Pancreas (tissue), 10 donors: ENCODE measurements at regions not wholly inside any gene's neighbourhood (a gene's known extent, or its start where the extent isn't known, plus 50 kb on each side); places are given as distances from the start of the nearest gene placed in this dataset.
A peak's percentile ranks its signal among the peaks of the same experiment; 100 is the strongest.
"Not testable (repeated sequence)": the region's sequence is repeated elsewhere in the genome, so short reads cannot be mapped to it uniquely, and the experiment has no call there.

ENCODE experiments used
- ATAC-seq, 4 donors: fragments of 200-7000 bp; cut with Tn5 transposase; one replicate each; pipeline versions ENCODE4 v1.8.0 to v1.9.1; 2020; ENCODE audit warnings: mild to moderate bottlenecking in 4 of 4, moderate library complexity in 4 of 4
- DNase-seq, 6 donors: peaks; one replicate each; pipeline ENCODE4 v3.0.0-alpha.2; 2020
- FAIRE-seq: peaks from 2 replicates; lab custom pipeline; 2012; peaks lifted over from hg19 to GRCh38; lab: Jason Lieb, UNC
- H3K27ac ChIP-seq, 4 donors: fragments of 200-600 bp; sonication (generic); 1 replicate in 3 of 4; 2 replicates in 1 of 4; pipeline versions ENCODE4 v1.5.0 to v1.8.0; 2020
- H3K27me3 ChIP-seq, 4 donors: fragments of 200-600 bp; one replicate each; pipeline ENCODE4 v1.8.0; 2021
- H3K36me3 ChIP-seq, 3 donors: fragments of 200-600 bp; sonication (generic) in 1 of 3; one replicate each; pipeline versions ENCODE4 v1.5.0 to v1.8.0; 2020 to 2021
- H3K4me1 ChIP-seq, 3 donors: fragments of 200-600 bp; one replicate each; pipeline ENCODE4 v1.8.0; 2021
- H3K4me3 ChIP-seq, 4 donors: fragments of 200-600 bp; sonication (generic) in 2 of 4; one replicate each; pipeline versions ENCODE4 v1.5.0 to v1.8.0; 2020 to 2021
- H3K9me3 ChIP-seq, 4 donors: fragments of 200-600 bp; one replicate each; pipeline ENCODE4 v1.8.0; 2021
- WGBS, 2 donors: extraction: QIAGEN DNeasy Blood & Tissue Kit; methylation state at CpG; one replicate each; pipeline ENCODE4 v1.1.7; 2013; 5-methylcytosine and 5-hydroxymethylcytosine counted together
- intact Hi-C, 3 donors: fragments of 100-400 bp; cut with DNase I; formaldehyde crosslinking; loops; one replicate each; pipeline versions ENCODE4 v1.11.1 to v1.14.2; 2022
- TF ChIP-seq, protein P1 (sequence below), 4 donors: fragments of 200-600 bp; sonication (generic) in 3 of 4; IDR thresholded peaks; one replicate each; pipeline versions ENCODE4 v1.5.0 to v1.8.0; 2021; ENCODE audit warnings: antibody characterized with exemption in 4 of 4
- donor health status: healthy with polysubstance abuse.
- donor health status: DM: no; HTN: no; CAD: no; lungs with moderate emphysema.
- donor health status: DM: no; HTN: no; CAD: no.
- donor health status: control.
- donor health status: control.
- donor health status: Bipolar disorder and iron deficiency.
- donor health status: DM: yes; HTN: yes; CAD: no.
- donor health status: DM: no; HTN: no; CAD: no.
- donor health status: DM: no; HTN: no; CAD: no.
- donor health status: DM: yes; HTN: yes; CAD: no.

- Histone ChIP-seq H3K27ac (no peak overlapping the region), H3K4me1 (peaks cover 0 to 20% (median 16%) of the 10 kb centered on the region in 3 donors), H3K9me3 (no peaks in the 10 kb centered on the region), H3K36me3 (no peaks in the 10 kb centered on the region), H3K27me3 (no peaks in the 10 kb centered on the region), H3K4me3 (no peak overlapping the region)
- FAIRE-seq (no peak), ATAC-seq (no peak), DNase-seq (no peak)
- 96% methylated on average over 1 of the region's 1 CpG for WGBS, 2 donors
- intact Hi-C loops = no loop called here
- TF ChIP-seq, protein P1, sequence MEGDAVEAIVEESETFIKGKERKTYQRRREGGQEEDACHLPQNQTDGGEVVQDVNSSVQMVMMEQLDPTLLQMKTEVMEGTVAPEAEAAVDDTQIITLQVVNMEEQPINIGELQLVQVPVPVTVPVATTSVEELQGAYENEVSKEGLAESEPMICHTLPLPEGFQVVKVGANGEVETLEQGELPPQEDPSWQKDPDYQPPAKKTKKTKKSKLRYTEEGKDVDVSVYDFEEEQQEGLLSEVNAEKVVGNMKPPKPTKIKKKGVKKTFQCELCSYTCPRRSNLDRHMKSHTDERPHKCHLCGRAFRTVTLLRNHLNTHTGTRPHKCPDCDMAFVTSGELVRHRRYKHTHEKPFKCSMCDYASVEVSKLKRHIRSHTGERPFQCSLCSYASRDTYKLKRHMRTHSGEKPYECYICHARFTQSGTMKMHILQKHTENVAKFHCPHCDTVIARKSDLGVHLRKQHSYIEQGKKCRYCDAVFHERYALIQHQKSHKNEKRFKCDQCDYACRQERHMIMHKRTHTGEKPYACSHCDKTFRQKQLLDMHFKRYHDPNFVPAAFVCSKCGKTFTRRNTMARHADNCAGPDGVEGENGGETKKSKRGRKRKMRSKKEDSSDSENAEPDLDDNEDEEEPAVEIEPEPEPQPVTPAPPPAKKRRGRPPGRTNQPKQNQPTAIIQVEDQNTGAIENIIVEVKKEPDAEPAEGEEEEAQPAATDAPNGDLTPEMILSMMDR (IDR thresholded peaks at IDR 0.05) = no peak
Observed at GRCh38 chr11:37456746-37457145, 858.7 kb upstream of the RAG2 start.

DNA sequence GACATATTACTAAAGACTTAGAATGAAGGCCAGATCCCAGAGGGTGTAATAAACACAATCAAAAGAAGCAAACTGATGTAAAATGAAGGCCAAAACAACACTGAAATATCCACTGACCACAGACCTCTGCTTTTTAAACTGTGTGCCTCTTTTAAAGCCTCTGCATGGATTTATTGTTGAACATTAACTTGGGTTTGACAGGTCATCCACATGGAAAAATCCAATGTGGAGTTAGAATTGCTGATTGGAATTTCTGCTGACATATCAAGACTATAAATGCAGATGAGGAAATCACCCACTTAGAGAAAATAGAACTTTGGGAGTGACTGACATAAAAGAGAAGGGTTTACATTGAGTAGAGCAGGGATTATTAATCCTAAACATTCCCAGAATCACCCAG is 853.9 kb upstream of the RAG2 start:
- ATAC-seq (peak in 3 of 4 donors; percentile 56 to 70 (median 61)), DNase-seq (no peak), FAIRE-seq (no peak)
- no peak overlapping the region for H3K4me3 ChIP-seq
- TF ChIP-seq, protein P1 (IDR thresholded peaks at IDR 0.05) = no peak
- no peaks in the 10 kb centered on the region for H3K9me3 ChIP-seq
- H3K27me3 ChIP-seq = no peaks in the 10 kb centered on the region
- H3K27ac ChIP-seq = no peak overlapping the region
- intact Hi-C loops = no loop called here
- no peaks in the 10 kb centered on the region for H3K36me3 ChIP-seq
- H3K4me1 ChIP-seq = peaks cover 3 to 32% (median 28%) of the 10 kb centered on the region in 3 donors

DNA sequence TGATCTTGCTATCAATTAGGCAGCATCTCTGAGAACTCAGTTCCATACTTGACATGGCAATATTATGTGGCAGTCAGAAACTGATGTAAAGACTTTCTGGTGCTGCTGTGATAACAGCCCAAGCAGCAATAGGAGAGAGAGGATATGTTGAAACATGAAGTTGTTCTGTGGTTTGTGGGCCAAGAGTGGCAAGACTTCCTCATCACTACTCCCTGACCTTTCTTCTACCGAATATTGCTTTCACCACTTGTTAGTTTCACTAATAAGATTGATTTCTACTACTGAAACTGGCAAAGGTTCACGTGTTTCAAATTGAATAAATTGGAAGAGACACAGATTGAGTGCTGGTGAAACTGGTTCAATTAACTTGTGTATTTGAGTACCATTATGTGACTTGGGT is 852.6 kb upstream of the RAG2 start:
- intact Hi-C loops = no loop called here
- no peaks in the 10 kb centered on the region for H3K27me3 ChIP-seq
- DNase-seq = no peak
- FAIRE-seq = no peak
- WGBS, 2 donors = 34% methylated on average over 2 of the region's 2 CpGs
- peak in 1 of 4 donors; percentile 23 for ATAC-seq
- peak overlapping the region in 1 of 4 donors; percentile 2 for H3K27ac ChIP-seq
- H3K4me1 ChIP-seq = peaks cover 3 to 32% (median 28%) of the 10 kb centered on the region in 3 donors
- no peaks in the 10 kb centered on the region for H3K9me3 ChIP-seq
- no peak overlapping the region for H3K4me3 ChIP-seq
- no peaks in the 10 kb centered on the region for H3K36me3 ChIP-seq
- TF ChIP-seq, protein P1 (IDR thresholded peaks at IDR 0.05) = no peak

DNA sequence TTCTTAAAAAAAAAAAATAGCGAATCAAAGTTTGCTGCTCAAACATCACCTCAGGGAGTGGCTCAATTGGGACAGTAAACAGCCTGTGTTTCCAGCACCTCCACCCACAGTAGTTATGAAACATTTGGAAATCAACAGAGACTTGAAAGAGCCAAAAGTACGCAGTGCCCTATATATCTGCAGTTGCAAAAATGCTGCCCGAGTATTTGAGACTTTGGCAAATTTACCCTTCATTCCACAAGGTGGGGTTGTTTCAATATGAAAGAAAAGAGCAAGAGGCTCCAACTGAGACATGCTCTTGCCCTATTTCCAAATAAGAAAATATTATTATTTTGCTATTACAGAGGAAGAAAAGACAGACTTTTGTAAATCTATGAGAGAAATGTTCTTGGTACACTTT is 851.1 kb upstream of the RAG2 start:
- Histone ChIP-seq H3K27ac (no peak overlapping the region), H3K27me3 (no peaks in the 10 kb centered on the region), H3K4me1 (peaks cover 3 to 32% (median 28%) of the 10 kb centered on the region in 3 donors), H3K4me3 (no peak overlapping the region), H3K36me3 (no peaks in the 10 kb centered on the region), H3K9me3 (no peaks in the 10 kb centered on the region)
- intact Hi-C loops = no loop called here
- TF ChIP-seq, protein P1 (IDR thresholded peaks at IDR 0.05) = peak in 1 of 4 donors; percentile 9
- FAIRE-seq = no peak
- ATAC-seq = peak in 3 of 4 donors; percentile 66 to 71 (median 67)
- no peak for DNase-seq
- WGBS, 2 donors = 8% methylated on average over 3 of the region's 3 CpGs

DNA sequence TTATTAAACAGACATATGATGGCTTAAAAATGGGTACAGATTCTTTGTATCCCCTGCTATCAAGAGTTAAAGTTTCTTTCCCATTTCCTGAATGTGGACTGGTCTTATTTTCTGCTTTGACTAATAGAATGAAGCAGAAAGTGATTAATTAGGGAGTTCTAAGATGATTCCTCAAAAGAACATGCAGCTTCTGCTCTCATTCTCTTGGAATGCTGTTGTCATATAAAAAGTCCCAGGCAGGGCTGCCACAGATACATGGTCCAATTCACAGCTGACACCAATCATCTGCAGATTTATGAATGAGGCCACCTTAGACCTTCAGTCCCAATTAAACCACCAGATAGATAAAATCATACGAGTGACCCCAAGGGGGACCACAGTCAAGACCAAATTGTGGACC is 844.5 kb upstream of the RAG2 start:
- 42 to 50% methylated on average over 1 of the region's 1 CpG for WGBS, 2 donors
- no peak for FAIRE-seq
- no peak for DNase-seq
- no peak overlapping the region for H3K4me3 ChIP-seq
- no peaks in the 10 kb centered on the region for H3K9me3 ChIP-seq
- H3K4me1 ChIP-seq = no peaks in the 10 kb centered on the region
- H3K27ac ChIP-seq = no peak overlapping the region
- ATAC-seq = no peak
- intact Hi-C loops = no loop called here
- no peaks in the 10 kb centered on the region for H3K36me3 ChIP-seq
- no peaks in the 10 kb centered on the region for H3K27me3 ChIP-seq
- TF ChIP-seq, protein P1 (IDR thresholded peaks at IDR 0.05) = no peak

GRCh38 chr11:37431633-37432230 is 833.7 kb upstream of the RAG2 start:
- H3K27ac ChIP-seq, H3K36me3 ChIP-seq, H3K4me1 ChIP-seq, intact Hi-C loops, FAIRE-seq, ATAC-seq, H3K27me3 ChIP-seq, H3K9me3 ChIP-seq, H3K4me3 ChIP-seq: not testable (repeated sequence)
- WGBS, 2 donors = 86 to 92% methylated on average over 29 of the region's 29 CpGs
- DNase-seq = peak in 1 of 6 donors; percentile 12

DNA sequence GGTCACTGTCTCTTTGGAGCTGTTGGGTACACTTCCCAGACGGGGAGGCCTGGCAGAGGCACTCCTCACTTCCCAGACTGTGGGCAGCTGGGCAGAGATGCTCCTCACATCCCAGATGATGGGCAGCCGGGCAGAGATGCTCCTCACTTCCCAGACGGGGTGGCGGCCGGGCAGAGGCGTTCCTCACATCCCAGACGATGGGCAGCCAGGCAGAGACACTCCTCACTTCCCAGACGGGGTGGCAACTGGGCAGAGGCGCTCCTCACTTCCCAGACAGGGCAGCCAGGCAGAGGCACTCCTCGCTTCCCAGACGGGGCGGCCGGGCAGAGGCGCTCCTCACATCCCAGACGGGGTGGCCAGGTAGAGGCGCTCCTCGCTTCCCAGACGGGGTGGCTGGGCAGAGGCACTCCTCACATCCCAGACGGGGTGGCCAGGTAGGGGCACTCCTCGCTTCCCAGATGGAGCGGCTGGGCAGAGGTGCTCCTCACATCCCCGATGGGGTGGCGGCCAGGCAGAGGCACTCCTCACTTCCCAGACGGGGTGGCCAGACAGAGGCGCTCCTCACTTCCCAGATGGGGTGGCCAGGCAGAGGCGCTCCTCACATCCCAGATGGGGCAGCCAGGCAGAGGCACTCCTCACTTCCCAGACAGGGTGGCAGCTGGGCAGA is 833.1 kb upstream of the RAG2 start:
- H3K27ac ChIP-seq, intact Hi-C loops, ATAC-seq: not testable (repeated sequence)

More for the DNA sequence above, 833.1 kb upstream of the RAG2 start:
- WGBS, 2 donors = 73 to 83% methylated on average over 26 of the region's 26 CpGs
- H3K4me1 ChIP-seq, H3K4me3 ChIP-seq, FAIRE-seq, H3K27me3 ChIP-seq, H3K36me3 ChIP-seq, H3K9me3 ChIP-seq: not testable (repeated sequence)
- peak in 1 of 6 donors; percentile 63 for DNase-seq
